ENCODE measurements at regions not wholly inside any gene's neighbourhood (a gene's known extent, or its start where the extent isn't known, plus 50 kb on each side); places are given as distances from the start of the nearest gene placed in this dataset.

GRCh38 chr12:124466216-124467128 is 100.9 kb downstream of the NCOR2 start:
- no peak overlapping the region for H3K4me3 ChIP-seq (ENCODE audit: low read length)
- no peak for DNase-seq (ENCODE audit: low read depth)

GRCh38 chr12:124465473-124465872 is 101.9 kb downstream of the NCOR2 start:
- TF ChIP-seq CTCF (IDR thresholded peaks at IDR 0.05; ENCODE audit: insufficient read depth, low read depth, low read length, missing control alignments), result no peak
- no peak overlapping the region for H3K4me3 ChIP-seq (ENCODE audit: low read length)
- no peak for DNase-seq (ENCODE audit: low read depth)

More at GRCh38 chr12:124466216-124467128, 100.9 kb downstream of the NCOR2 start:
- no peak for TF ChIP-seq CTCF (IDR thresholded peaks at IDR 0.05; ENCODE audit: insufficient read depth, low read depth, low read length, missing control alignments)

- no peak for TF ChIP-seq CTCF (IDR thresholded peaks at IDR 0.05; ENCODE audit: insufficient read depth, low read depth, low read length, missing control alignments)
- H3K4me3 ChIP-seq (ENCODE audit: low read length), result no peak overlapping the region
- DNase-seq (ENCODE audit: low read depth), result peak; percentile 22
These were observed 102.6 kb downstream of the NCOR2 start for GRCh38 chr12:124464830-124465229.

GRCh38 chr12:124464062-124464461 is 103.3 kb downstream of the NCOR2 start:
- TF ChIP-seq CTCF (IDR thresholded peaks at IDR 0.05; ENCODE audit: insufficient read depth, low read depth, low read length, missing control alignments), result no peak
- no peak for DNase-seq (ENCODE audit: low read depth)

GRCh38 chr12:124463341-124463921 is 104.0 kb downstream of the NCOR2 start:
- no peak overlapping the region for H3K4me3 ChIP-seq (ENCODE audit: low read length)
- no peak for DNase-seq (ENCODE audit: low read depth)
- no peak for TF ChIP-seq CTCF (IDR thresholded peaks at IDR 0.05; ENCODE audit: insufficient read depth, low read depth, low read length, missing control alignments)

More at GRCh38 chr12:124464062-124464461, 103.3 kb downstream of the NCOR2 start:
- H3K4me3 ChIP-seq (ENCODE audit: low read length), result no peak overlapping the region

GRCh38 chr12:124462750-124463149 is 104.7 kb downstream of the NCOR2 start:
- H3K4me3 ChIP-seq (ENCODE audit: low read length), result no peak overlapping the region
- no peak for DNase-seq (ENCODE audit: low read depth)
- no peak for TF ChIP-seq CTCF (IDR thresholded peaks at IDR 0.05; ENCODE audit: insufficient read depth, low read depth, low read length, missing control alignments)

Measured in epithelial cell of esophagus (primary cell).